Fibroblast of lung (primary cell): ENCODE measurements at regions not wholly inside any gene's neighbourhood (a gene's known extent, or its start where the extent isn't known, plus 50 kb on each side); places are given as distances from the start of the nearest gene placed in this dataset.

Source experiments
- DNase-seq, 2 donors: peaks; one replicate each; pipeline versions ENCODE4 v3.0.0 to v3.0.0-alpha.2; 2010; ENCODE audit warnings: low read depth in 2 of 2
- H2AFZ ChIP-seq: 2 replicates; pipeline ENCODE4 v1.5.1; 2012; ENCODE audit warnings: low read length, control low read depth, inconsistent platforms
- H3K27ac ChIP-seq: 2 replicates; pipeline ENCODE4 v1.5.1; 2011; ENCODE audit warnings: low read length, control low read depth; ENCODE audit not compliant: insufficient read depth
- H3K27me3 ChIP-seq: 2 replicates; pipeline ENCODE4 v1.5.1; 2011; ENCODE audit warnings: mild to moderate bottlenecking, low read length; ENCODE audit not compliant: control insufficient read depth, insufficient read depth
- H3K36me3 ChIP-seq: 2 replicates; pipeline ENCODE4 v1.5.1; 2011; ENCODE audit warnings: low read length; ENCODE audit not compliant: control insufficient read depth, insufficient read depth
- H3K4me1 ChIP-seq: 2 replicates; pipeline ENCODE4 v1.5.1; 2011; ENCODE audit warnings: low read length; ENCODE audit not compliant: control insufficient read depth, insufficient read depth; ENCODE audit errors: extremely low read depth
- H3K4me2 ChIP-seq: 2 replicates; pipeline ENCODE4 v1.5.1; 2011; ENCODE audit warnings: low read length, control low read depth; ENCODE audit not compliant: insufficient read depth; ENCODE audit errors: extremely low read depth
- H3K4me3 ChIP-seq, 4 experiments: fragments of 200-600 bp in 1 of 4; sonication (generic) in 1 of 4; replicated peaks in 1 of 4; 2 replicates each; pipeline ENCODE4 v1.5.1; 2011 to 2016; ENCODE audit warnings: low read length in 4 of 4, low read depth in 3 of 4, mild to moderate bottlenecking in 3 of 4, control low read depth in 2 of 4, inconsistent platforms in 1 of 4, mixed read lengths in 1 of 4; ENCODE audit not compliant: insufficient read depth in 1 of 4; ENCODE audit errors: control extremely low read depth in 1 of 4
- H3K79me2 ChIP-seq: 2 replicates; pipeline ENCODE4 v1.5.1; 2012; ENCODE audit warnings: mild to moderate bottlenecking, low read length, inconsistent platforms; ENCODE audit not compliant: control insufficient read depth, insufficient read depth
- H3K9ac ChIP-seq: 2 replicates; pipeline ENCODE4 v1.5.1; 2011; ENCODE audit warnings: mild to moderate bottlenecking, low read length, control low read depth; ENCODE audit not compliant: insufficient read depth
- H3K9me3 ChIP-seq: 2 replicates; pipeline ENCODE4 v1.5.1; 2012; ENCODE audit warnings: low read depth, low read length; ENCODE audit not compliant: control insufficient read depth, insufficient read depth
- H4K20me1 ChIP-seq: 2 replicates; pipeline ENCODE4 v1.5.1; 2011; ENCODE audit warnings: low read length; ENCODE audit not compliant: control insufficient read depth, insufficient read depth; ENCODE audit errors: extremely low read depth
- EZH2 ChIP-seq: IDR thresholded peaks from 2 replicates; pipeline ENCODE4 v1.5.1; 2012; ENCODE audit warnings: low read length, control low read depth, mild to moderate bottlenecking; ENCODE audit errors: missing control alignments
- TF ChIP-seq, protein P1 (sequence below), 2 donors: IDR thresholded peaks in 1 of 2; conservative IDR thresholded peaks in 1 of 2; 1 replicate in 1 of 2; 2 replicates in 1 of 2; pipeline ENCODE4 v1.5.1; 2011 to 2012; ENCODE audit warnings: low read length in 2 of 2, control low read depth in 1 of 2, inconsistent platforms in 1 of 2, low read depth in 1 of 2, mild to moderate bottlenecking in 1 of 2

DNA sequence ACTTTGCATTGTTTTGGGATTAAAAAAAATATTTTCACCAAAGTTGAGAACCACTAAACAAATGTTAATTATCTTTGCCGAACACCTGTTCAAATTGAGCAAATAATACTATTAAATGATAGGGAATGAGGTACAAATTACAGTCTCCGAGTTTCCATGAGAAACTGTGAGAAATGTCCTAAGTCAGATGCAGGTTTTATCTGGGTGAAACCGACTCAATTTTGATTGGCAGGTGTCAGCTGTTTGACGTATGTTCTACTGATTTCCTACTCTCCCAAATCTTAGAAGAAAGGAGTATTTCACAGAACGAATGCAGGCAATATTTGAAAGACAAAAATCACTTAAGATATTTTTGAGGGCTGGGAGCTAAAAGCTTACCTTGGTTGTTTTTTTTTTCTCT lies 622.0 kb upstream of the GOT2 start:
- H3K36me3 ChIP-seq: no peaks in the 10 kb centered on the region
- no peak overlapping the region for H3K4me3 ChIP-seq
- H3K9me3 ChIP-seq: no peaks in the 10 kb centered on the region
- H3K4me1 ChIP-seq: no peaks in the 10 kb centered on the region
- no peak overlapping the region for H2AFZ ChIP-seq
- H4K20me1 ChIP-seq: no peaks in the 10 kb centered on the region
- H3K27me3 ChIP-seq: no peaks in the 10 kb centered on the region
- no peak overlapping the region for H3K4me2 ChIP-seq
- H3K79me2 ChIP-seq: no peaks in the 10 kb centered on the region
- H3K27ac ChIP-seq: no peak overlapping the region
- no peak for DNase-seq
- TF ChIP-seq, protein P1, sequence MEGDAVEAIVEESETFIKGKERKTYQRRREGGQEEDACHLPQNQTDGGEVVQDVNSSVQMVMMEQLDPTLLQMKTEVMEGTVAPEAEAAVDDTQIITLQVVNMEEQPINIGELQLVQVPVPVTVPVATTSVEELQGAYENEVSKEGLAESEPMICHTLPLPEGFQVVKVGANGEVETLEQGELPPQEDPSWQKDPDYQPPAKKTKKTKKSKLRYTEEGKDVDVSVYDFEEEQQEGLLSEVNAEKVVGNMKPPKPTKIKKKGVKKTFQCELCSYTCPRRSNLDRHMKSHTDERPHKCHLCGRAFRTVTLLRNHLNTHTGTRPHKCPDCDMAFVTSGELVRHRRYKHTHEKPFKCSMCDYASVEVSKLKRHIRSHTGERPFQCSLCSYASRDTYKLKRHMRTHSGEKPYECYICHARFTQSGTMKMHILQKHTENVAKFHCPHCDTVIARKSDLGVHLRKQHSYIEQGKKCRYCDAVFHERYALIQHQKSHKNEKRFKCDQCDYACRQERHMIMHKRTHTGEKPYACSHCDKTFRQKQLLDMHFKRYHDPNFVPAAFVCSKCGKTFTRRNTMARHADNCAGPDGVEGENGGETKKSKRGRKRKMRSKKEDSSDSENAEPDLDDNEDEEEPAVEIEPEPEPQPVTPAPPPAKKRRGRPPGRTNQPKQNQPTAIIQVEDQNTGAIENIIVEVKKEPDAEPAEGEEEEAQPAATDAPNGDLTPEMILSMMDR (conservative IDR thresholded peaks at IDR 0.05 in 1 of 2, IDR thresholded peaks at IDR 0.05 in 1 of 2; ENCODE audit: low read depth in 1 of 2, low read length in 2 of 2): no peak
- H3K9ac ChIP-seq: no peak overlapping the region

DNA sequence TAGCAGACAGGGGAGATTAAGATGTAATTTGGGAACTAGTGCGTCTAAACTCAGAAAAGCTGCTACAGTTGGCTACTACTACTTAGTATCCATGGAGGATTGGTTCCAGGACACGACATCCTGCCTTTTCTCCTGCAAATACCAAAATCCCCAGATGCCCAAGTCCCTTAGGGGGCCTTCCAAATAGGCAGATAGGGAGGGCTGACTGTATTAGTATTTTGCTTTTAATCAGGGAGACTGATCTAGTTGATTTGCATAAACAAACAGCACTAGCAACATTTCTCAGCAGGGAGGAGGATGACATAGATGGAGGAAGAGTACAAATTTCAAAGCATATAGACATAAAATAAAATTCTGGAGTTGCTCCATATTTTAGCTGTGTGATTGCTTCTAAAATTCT lies 621.6 kb upstream of the GOT2 start:
- Histone ChIP-seq H3K9ac (no peak overlapping the region), H2AFZ (no peak overlapping the region), H4K20me1 (no peaks in the 10 kb centered on the region), H3K27ac (no peak overlapping the region), H3K9me3 (no peaks in the 10 kb centered on the region), H3K36me3 (no peaks in the 10 kb centered on the region), H3K79me2 (no peaks in the 10 kb centered on the region), H3K4me1 (no peaks in the 10 kb centered on the region), H3K4me2 (no peak overlapping the region), H3K27me3 (no peaks in the 10 kb centered on the region), H3K4me3 (no peak overlapping the region)
- TF ChIP-seq, protein P1 (conservative IDR thresholded peaks at IDR 0.05 in 1 of 2, IDR thresholded peaks at IDR 0.05 in 1 of 2; ENCODE audit: low read depth in 1 of 2, low read length in 2 of 2): no peak
- no peak for TF ChIP-seq EZH2
- DNase-seq: no peak

DNA sequence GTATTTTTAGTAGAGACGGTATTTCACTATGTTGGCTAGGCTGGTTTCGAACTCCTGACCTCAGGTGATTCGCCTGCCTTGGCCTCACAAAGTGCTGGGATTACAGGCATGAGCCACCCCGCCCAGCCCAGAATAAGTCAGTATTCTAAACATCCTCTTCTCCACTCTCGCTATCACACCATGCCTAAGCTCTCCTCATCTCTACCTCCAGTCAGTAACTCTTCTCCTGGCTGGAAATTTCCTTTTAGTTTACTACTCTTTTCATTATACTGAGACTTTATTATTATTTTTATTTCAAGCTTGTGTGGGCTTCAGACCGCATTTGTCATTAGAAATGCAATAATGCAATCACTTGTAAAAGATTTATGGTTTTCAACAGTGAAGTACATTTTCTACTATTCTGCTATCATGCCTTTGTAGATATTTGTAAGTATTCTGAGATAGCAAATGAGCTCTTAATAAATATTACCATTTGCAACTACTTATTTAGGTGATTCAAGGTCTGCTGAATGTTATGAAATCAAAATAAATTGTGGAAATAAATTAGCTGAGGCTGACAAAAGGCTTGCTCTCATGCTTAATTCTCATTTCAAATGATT lies 617.3 kb upstream of the GOT2 start:
- no peak overlapping the region for H3K9ac ChIP-seq
- no peak overlapping the region for H2AFZ ChIP-seq
- no peak for TF ChIP-seq EZH2
- TF ChIP-seq, protein P1 (conservative IDR thresholded peaks at IDR 0.05 in 1 of 2, IDR thresholded peaks at IDR 0.05 in 1 of 2; ENCODE audit: low read depth in 1 of 2, low read length in 2 of 2): no peak
- H4K20me1 ChIP-seq: no peaks in the 10 kb centered on the region
- H3K9me3 ChIP-seq: no peaks in the 10 kb centered on the region
- no peaks in the 10 kb centered on the region for H3K79me2 ChIP-seq
- no peak overlapping the region for H3K4me2 ChIP-seq
- no peak overlapping the region for H3K27ac ChIP-seq
- DNase-seq: no peak
- H3K27me3 ChIP-seq: no peaks in the 10 kb centered on the region
- H3K36me3 ChIP-seq: no peaks in the 10 kb centered on the region
- H3K4me1 ChIP-seq: no peaks in the 10 kb centered on the region
- H3K4me3 ChIP-seq: no peak overlapping the region
